ENCODE measurements at regions not wholly inside any gene's neighbourhood (a gene's known extent, or its start where the extent isn't known, plus 50 kb on each side); places are given as distances from the start of the nearest gene placed in this dataset.

GRCh38 chr21:18138507-18138906 is 106.1 kb upstream of the CHODL start:
- DNase-seq (ENCODE audit: low spot score, unreplicated experiment) = no peak
- no peak overlapping the region for H3K4me3 Mint-ChIP-seq (ENCODE audit: low read depth)
- H3K4me1 Mint-ChIP-seq (ENCODE audit: low read depth) = no peaks in the 10 kb centered on the region
- no peaks in the 10 kb centered on the region for H3K9me3 Mint-ChIP-seq (ENCODE audit: low read depth)
- no peak overlapping the region for H3K27ac Mint-ChIP-seq
- TF ChIP-seq, protein P1, sequence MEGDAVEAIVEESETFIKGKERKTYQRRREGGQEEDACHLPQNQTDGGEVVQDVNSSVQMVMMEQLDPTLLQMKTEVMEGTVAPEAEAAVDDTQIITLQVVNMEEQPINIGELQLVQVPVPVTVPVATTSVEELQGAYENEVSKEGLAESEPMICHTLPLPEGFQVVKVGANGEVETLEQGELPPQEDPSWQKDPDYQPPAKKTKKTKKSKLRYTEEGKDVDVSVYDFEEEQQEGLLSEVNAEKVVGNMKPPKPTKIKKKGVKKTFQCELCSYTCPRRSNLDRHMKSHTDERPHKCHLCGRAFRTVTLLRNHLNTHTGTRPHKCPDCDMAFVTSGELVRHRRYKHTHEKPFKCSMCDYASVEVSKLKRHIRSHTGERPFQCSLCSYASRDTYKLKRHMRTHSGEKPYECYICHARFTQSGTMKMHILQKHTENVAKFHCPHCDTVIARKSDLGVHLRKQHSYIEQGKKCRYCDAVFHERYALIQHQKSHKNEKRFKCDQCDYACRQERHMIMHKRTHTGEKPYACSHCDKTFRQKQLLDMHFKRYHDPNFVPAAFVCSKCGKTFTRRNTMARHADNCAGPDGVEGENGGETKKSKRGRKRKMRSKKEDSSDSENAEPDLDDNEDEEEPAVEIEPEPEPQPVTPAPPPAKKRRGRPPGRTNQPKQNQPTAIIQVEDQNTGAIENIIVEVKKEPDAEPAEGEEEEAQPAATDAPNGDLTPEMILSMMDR (IDR thresholded peaks at IDR 0.05; ENCODE audit: unreplicated experiment) = no peak
- H3K36me3 Mint-ChIP-seq (ENCODE audit: insufficient read depth) = no peaks in the 10 kb centered on the region
- H3K27me3 Mint-ChIP-seq = no peaks in the 10 kb centered on the region

GRCh38 chr21:18129526-18129925 is 115.1 kb upstream of the CHODL start:
- TF ChIP-seq, protein P1 (IDR thresholded peaks at IDR 0.05; ENCODE audit: unreplicated experiment) = no peak
- no peaks in the 10 kb centered on the region for H3K27me3 Mint-ChIP-seq
- no peak overlapping the region for H3K27ac Mint-ChIP-seq
- no peak overlapping the region for H3K4me3 Mint-ChIP-seq (ENCODE audit: low read depth)
- no peaks in the 10 kb centered on the region for H3K9me3 Mint-ChIP-seq (ENCODE audit: low read depth)
- H3K4me1 Mint-ChIP-seq (ENCODE audit: low read depth) = no peaks in the 10 kb centered on the region
- DNase-seq (ENCODE audit: low spot score, unreplicated experiment) = no peak
- H3K36me3 Mint-ChIP-seq (ENCODE audit: insufficient read depth) = no peaks in the 10 kb centered on the region

- H3K4me3 Mint-ChIP-seq (ENCODE audit: low read depth) = no peak overlapping the region
- H3K27ac Mint-ChIP-seq = no peak overlapping the region
- no peaks in the 10 kb centered on the region for H3K4me1 Mint-ChIP-seq (ENCODE audit: low read depth)
- H3K9me3 Mint-ChIP-seq (ENCODE audit: low read depth) = no peaks in the 10 kb centered on the region
- TF ChIP-seq, protein P1 (IDR thresholded peaks at IDR 0.05; ENCODE audit: unreplicated experiment) = no peak
- no peaks in the 10 kb centered on the region for H3K36me3 Mint-ChIP-seq (ENCODE audit: insufficient read depth)
- DNase-seq (ENCODE audit: low spot score, unreplicated experiment) = no peak
- no peaks in the 10 kb centered on the region for H3K27me3 Mint-ChIP-seq
These were observed 126.1 kb upstream of the CHODL start for GRCh38 chr21:18118566-18118965.

DNA sequence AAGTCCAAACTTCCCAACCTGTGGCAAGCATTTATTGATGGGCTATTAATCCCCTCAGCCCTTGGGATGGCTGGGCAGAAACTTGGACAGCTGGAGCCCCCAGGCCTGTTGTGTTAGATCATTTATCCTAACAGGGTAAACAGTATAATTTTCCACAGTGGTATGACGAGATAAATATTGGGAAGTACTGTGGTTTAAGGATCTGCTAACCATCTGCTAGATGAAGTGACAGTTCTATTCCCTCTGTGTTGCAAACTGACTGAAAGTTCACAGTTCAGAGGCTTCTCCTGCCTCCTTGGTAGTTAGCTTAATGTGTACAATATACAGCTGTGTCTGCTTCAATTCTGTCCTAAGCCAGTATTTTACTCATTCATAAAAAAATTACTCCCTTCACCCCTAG is 127.5 kb upstream of the CHODL start:
- DNase-seq (ENCODE audit: low spot score, unreplicated experiment) = no peak

DNA sequence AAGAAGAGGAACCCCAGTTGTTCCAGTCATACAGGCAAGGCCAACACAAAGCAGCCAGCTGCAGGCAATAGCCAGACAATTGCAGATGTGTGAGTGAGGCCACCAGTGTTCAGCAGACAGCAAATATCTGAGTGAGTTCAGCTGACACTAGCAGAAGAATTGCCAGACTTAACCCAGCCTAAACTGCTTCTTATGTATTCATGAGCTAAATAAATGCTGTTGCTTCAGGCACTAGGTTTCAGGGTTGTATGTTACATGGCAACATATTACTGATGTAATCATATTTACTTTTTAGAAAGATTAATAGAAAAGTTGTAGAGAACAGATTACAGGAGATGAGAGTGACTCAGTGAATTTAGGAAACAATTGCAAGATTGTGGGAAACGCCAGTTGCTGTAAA is 129.8 kb upstream of the CHODL start:
- Mint-ChIP-seq H3K4me3 (ENCODE audit: low read depth) (no peak overlapping the region), H3K4me1 (ENCODE audit: low read depth) (no peaks in the 10 kb centered on the region), H3K36me3 (ENCODE audit: insufficient read depth) (no peaks in the 10 kb centered on the region), H3K9me3 (ENCODE audit: low read depth) (peaks cover 3% of the 10 kb centered on the region), H3K27ac (no peak overlapping the region), H3K27me3 (no peaks in the 10 kb centered on the region)
- TF ChIP-seq, protein P1 (IDR thresholded peaks at IDR 0.05; ENCODE audit: unreplicated experiment) = no peak
- DNase-seq (ENCODE audit: low spot score, unreplicated experiment) = no peak

More for the DNA sequence above, 127.5 kb upstream of the CHODL start:
- TF ChIP-seq, protein P1 (IDR thresholded peaks at IDR 0.05; ENCODE audit: unreplicated experiment) = no peak
- Mint-ChIP-seq H3K9me3 (ENCODE audit: low read depth) (peaks cover 3% of the 10 kb centered on the region), H3K27me3 (no peaks in the 10 kb centered on the region), H3K27ac (no peak overlapping the region), H3K4me3 (ENCODE audit: low read depth) (no peak overlapping the region), H3K4me1 (ENCODE audit: low read depth) (no peaks in the 10 kb centered on the region), H3K36me3 (ENCODE audit: insufficient read depth) (no peaks in the 10 kb centered on the region)
